ENCODE measurements at regions not wholly inside any gene's neighbourhood (a gene's known extent, or its start where the extent isn't known, plus 50 kb on each side); places are given as distances from the start of the nearest gene placed in this dataset.

DNA sequence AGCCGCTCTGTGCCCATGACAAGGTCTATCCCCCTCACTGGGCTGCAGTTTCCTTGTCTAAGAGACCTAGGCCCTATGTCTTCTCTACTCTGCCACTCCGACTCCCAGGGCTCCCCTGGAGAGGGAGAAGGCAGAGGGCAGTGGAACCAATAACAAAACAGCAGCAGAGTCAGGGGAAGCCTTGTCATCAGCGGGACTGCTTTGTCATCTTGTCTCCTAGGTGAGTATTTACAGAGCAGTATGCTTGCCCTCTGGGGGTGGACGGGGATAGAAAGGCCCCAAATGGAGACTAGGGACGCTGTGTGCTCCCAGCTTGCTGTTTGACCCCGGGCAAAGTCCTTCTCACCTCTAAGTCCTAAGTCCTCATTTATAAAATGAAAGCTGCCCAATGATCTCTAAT lies 318.5 kb downstream of the CDK5RAP2 start:
- Histone ChIP-seq H3K27me3 (no peaks in the 10 kb centered on the region), H3K4me1 (no peaks in the 10 kb centered on the region), H3K36me3 (replicated peaks in 1 of 2; ENCODE audit: insufficient read depth in 1 of 2, low read depth in 2 of 2) (no peaks in the 10 kb centered on the region), H3K27ac (no peak overlapping the region), H3K9me3 (no peaks in the 10 kb centered on the region), H3K4me3 (no peak overlapping the region)
- intact Hi-C loops (cut with DNase I): no loop called here
- DNase-seq (no peak), ATAC-seq (no peak)
- 56 to 65% methylated on average over 6 of the region's 6 CpGs for WGBS, 2 donors
- TF ChIP-seq, protein P1, sequence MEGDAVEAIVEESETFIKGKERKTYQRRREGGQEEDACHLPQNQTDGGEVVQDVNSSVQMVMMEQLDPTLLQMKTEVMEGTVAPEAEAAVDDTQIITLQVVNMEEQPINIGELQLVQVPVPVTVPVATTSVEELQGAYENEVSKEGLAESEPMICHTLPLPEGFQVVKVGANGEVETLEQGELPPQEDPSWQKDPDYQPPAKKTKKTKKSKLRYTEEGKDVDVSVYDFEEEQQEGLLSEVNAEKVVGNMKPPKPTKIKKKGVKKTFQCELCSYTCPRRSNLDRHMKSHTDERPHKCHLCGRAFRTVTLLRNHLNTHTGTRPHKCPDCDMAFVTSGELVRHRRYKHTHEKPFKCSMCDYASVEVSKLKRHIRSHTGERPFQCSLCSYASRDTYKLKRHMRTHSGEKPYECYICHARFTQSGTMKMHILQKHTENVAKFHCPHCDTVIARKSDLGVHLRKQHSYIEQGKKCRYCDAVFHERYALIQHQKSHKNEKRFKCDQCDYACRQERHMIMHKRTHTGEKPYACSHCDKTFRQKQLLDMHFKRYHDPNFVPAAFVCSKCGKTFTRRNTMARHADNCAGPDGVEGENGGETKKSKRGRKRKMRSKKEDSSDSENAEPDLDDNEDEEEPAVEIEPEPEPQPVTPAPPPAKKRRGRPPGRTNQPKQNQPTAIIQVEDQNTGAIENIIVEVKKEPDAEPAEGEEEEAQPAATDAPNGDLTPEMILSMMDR (IDR thresholded peaks at IDR 0.05): no peak
- TF ChIP-seq POLR2A (IDR thresholded peaks at IDR 0.05): no peak

DNA sequence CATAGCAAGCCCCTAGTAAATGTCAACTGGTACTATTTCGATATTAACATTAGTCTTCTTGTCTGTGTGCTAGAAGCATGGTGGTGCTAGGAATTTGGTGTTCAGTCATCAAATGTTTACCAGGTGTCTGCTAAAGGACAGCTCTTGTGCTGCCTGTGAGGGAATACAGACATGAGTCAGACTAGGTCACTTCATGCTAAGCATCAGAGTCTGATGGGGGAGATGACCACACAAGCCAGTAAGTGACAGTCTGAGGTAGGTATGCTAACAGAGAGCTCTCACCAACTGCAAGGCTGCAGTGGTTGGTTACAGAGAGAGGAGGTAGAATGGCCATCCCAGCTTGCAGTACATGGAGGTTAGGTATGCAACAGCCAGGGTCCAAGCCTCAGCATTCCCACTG lies 320.9 kb downstream of the CDK5RAP2 start:
- Histone ChIP-seq H3K4me1 (no peaks in the 10 kb centered on the region), H3K9me3 (no peaks in the 10 kb centered on the region), H3K27ac (no peak overlapping the region), H3K27me3 (no peaks in the 10 kb centered on the region), H3K36me3 (replicated peaks in 1 of 2; ENCODE audit: insufficient read depth in 1 of 2, low read depth in 2 of 2) (no peaks in the 10 kb centered on the region), H3K4me3 (no peak overlapping the region)
- no peak for ATAC-seq
- WGBS, 2 donors: 46 to 73% methylated on average over 1 of the region's 1 CpG
- intact Hi-C loops (cut with DNase I): no loop called here
- TF ChIP-seq, protein P1 (IDR thresholded peaks at IDR 0.05): no peak
- TF ChIP-seq POLR2A (IDR thresholded peaks at IDR 0.05): no peak
- DNase-seq: no peak

DNA sequence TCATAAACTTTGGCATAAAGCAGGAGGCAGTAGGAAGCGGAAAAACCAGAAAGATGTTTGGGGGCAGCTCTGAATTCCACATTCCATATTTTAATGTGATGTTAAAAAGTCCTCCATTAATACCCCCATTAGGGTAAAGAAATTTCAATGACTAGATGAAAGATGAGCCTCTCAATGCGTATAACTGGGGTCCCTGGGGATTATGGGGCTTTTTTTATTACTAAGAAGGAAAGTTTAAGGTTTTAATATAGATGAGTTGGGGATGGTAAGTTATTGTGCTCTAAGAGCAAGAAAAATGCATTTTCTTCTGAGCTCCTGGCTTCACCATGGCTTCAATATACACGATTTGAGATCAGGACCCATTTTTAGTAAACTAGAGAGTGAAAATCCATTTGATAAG lies 321.9 kb downstream of the CDK5RAP2 start:
- WGBS, 2 donors: 53 to 59% methylated on average over 3 of the region's 3 CpGs
- Histone ChIP-seq H3K36me3 (replicated peaks in 1 of 2; ENCODE audit: insufficient read depth in 1 of 2, low read depth in 2 of 2) (no peaks in the 10 kb centered on the region), H3K9me3 (no peaks in the 10 kb centered on the region), H3K4me3 (no peak overlapping the region), H3K4me1 (no peaks in the 10 kb centered on the region), H3K27me3 (no peaks in the 10 kb centered on the region), H3K27ac (no peak overlapping the region)
- intact Hi-C loops (cut with DNase I): no loop called here
- no peak for TF ChIP-seq POLR2A (IDR thresholded peaks at IDR 0.05)
- TF ChIP-seq, protein P1 (IDR thresholded peaks at IDR 0.05): no peak
- DNase-seq (no peak), ATAC-seq (no peak)

DNA sequence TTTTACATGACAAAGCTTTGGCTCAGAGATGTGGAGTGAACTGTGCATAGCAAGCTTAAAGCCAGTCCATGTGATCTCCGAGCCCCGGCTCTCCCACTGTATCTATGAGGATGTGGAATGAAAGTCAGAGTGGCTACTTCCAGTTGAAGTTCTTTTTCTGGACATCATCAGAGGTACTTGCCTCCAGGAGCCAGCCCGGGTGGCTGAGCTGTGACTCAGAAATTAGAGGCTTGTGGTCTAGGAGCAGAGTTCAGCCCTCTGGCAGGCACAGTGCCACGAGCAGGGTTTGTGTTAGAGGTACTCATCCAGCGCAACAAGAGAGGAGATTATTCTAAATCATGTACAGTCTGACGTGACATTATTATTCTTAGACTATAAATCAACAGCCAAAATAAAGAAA lies 322.5 kb downstream of the CDK5RAP2 start:
- ATAC-seq (no peak), DNase-seq (no peak)
- TF ChIP-seq, protein P1 (IDR thresholded peaks at IDR 0.05): no peak
- no peak for TF ChIP-seq POLR2A (IDR thresholded peaks at IDR 0.05)
- Histone ChIP-seq H3K9me3 (no peaks in the 10 kb centered on the region), H3K36me3 (replicated peaks in 1 of 2; ENCODE audit: insufficient read depth in 1 of 2, low read depth in 2 of 2) (no peaks in the 10 kb centered on the region), H3K27me3 (no peaks in the 10 kb centered on the region), H3K4me3 (no peak overlapping the region), H3K27ac (no peak overlapping the region), H3K4me1 (no peaks in the 10 kb centered on the region)
- intact Hi-C loops (cut with DNase I): no loop called here
- 64 to 67% methylated on average over 6 of the region's 6 CpGs for WGBS, 2 donors

DNA sequence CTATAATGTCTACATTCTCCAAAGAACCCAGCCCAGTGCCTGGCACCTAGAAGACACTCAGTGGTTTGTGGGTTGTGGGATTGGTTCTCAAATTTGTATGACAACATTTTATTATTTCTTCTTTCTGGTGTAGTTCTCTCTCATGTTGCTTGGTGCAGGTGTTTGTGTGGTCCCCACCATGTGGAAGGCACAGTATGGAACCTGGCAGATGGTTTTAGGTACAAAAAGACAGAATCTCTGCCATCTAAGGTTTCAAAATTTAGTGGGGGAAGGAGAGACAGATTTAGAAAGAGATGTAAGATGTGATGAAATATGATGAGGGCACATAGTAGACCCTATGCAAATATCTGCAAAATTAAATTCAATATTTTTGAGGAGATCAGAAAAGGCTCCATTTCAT lies 323.8 kb downstream of the CDK5RAP2 start:
- H3K4me3 ChIP-seq: no peak overlapping the region
- H3K9me3 ChIP-seq: no peaks in the 10 kb centered on the region
- no peaks in the 10 kb centered on the region for H3K36me3 ChIP-seq (replicated peaks in 1 of 2; ENCODE audit: insufficient read depth in 1 of 2, low read depth in 2 of 2)
- no peak for ATAC-seq
- TF ChIP-seq, protein P1 (IDR thresholded peaks at IDR 0.05): no peak
- no peak for TF ChIP-seq POLR2A (IDR thresholded peaks at IDR 0.05)
- intact Hi-C loops (cut with DNase I): no loop called here
- DNase-seq: no peak
- no peaks in the 10 kb centered on the region for H3K27me3 ChIP-seq
- no peaks in the 10 kb centered on the region for H3K4me1 ChIP-seq
- no peak overlapping the region for H3K27ac ChIP-seq
